GM19395 (cell line): ENCODE measurements at regions not wholly inside any gene's neighbourhood (a gene's known extent, or its start where the extent isn't known, plus 50 kb on each side); places are given as distances from the start of the nearest gene placed in this dataset.

Experiments
- ATAC-seq: cut with Tn5 transposase; IDR thresholded peaks from one replicate; pipeline ENCODE4 v1.9.1; 2021; ENCODE audit warnings: mild to moderate bottlenecking, moderate library complexity; ENCODE audit not compliant: unreplicated experiment

GRCh38 chr4:176843710-176844109 lies 51.0 kb upstream of the VEGFC start:
- ATAC-seq: no peak

GRCh38 chr4:176844448-176844847 lies 51.7 kb upstream of the VEGFC start:
- no peak for ATAC-seq

GRCh38 chr4:176845636-176846035 lies 52.9 kb upstream of the VEGFC start:
- no peak for ATAC-seq

GRCh38 chr4:176849076-176849475 lies 56.4 kb upstream of the VEGFC start:
- no peak for ATAC-seq

GRCh38 chr4:176850436-176850835 lies 57.7 kb upstream of the VEGFC start:
- no peak for ATAC-seq

GRCh38 chr4:176856421-176856820 lies 63.7 kb upstream of the VEGFC start:
- ATAC-seq: no peak

GRCh38 chr4:176858839-176859238 lies 66.1 kb upstream of the VEGFC start:
- ATAC-seq: no peak

- ATAC-seq: no peak
These were observed 71.5 kb upstream of the VEGFC start for GRCh38 chr4:176864238-176864637.

- ATAC-seq: no peak
These were observed 76.0 kb upstream of the VEGFC start for GRCh38 chr4:176868676-176869075.

- no peak for ATAC-seq
These were observed 79.7 kb upstream of the VEGFC start for GRCh38 chr4:176872461-176872860.

GRCh38 chr4:176874721-176875445 lies 82.2 kb upstream of the VEGFC start:
- no peak for ATAC-seq

GRCh38 chr4:176875446-176875930 lies 82.8 kb upstream of the VEGFC start:
- no peak for ATAC-seq

- no peak for ATAC-seq
These were observed 86.8 kb upstream of the VEGFC start for GRCh38 chr4:176879380-176880116.

GRCh38 chr4:176882206-176882605 lies 89.5 kb upstream of the VEGFC start:
- ATAC-seq: no peak

GRCh38 chr4:176883108-176883550 lies 90.4 kb upstream of the VEGFC start:
- ATAC-seq: no peak

- ATAC-seq: no peak
These were observed 91.1 kb upstream of the VEGFC start for GRCh38 chr4:176883681-176884418.

- no peak for ATAC-seq
These were observed 92.5 kb upstream of the VEGFC start for GRCh38 chr4:176885224-176885623.

GRCh38 chr4:176886135-176886534 lies 93.4 kb upstream of the VEGFC start:
- ATAC-seq: no peak

- ATAC-seq: no peak
These were observed 97.1 kb upstream of the VEGFC start for GRCh38 chr4:176889776-176890175.

- ATAC-seq: no peak
These were observed 101.8 kb upstream of the VEGFC start for GRCh38 chr4:176894498-176894897.

GRCh38 chr4:176896211-176896610 lies 103.5 kb upstream of the VEGFC start:
- no peak for ATAC-seq

GRCh38 chr4:176897226-176897625 lies 104.5 kb upstream of the VEGFC start:
- no peak for ATAC-seq
